ENCODE measurements at regions not wholly inside any gene's neighbourhood (a gene's known extent, or its start where the extent isn't known, plus 50 kb on each side); places are given as distances from the start of the nearest gene placed in this dataset.
"Not testable (repeated sequence)": the region's sequence is repeated elsewhere in the genome, so short reads cannot be mapped to it uniquely, and the experiment has no call there.

DNA sequence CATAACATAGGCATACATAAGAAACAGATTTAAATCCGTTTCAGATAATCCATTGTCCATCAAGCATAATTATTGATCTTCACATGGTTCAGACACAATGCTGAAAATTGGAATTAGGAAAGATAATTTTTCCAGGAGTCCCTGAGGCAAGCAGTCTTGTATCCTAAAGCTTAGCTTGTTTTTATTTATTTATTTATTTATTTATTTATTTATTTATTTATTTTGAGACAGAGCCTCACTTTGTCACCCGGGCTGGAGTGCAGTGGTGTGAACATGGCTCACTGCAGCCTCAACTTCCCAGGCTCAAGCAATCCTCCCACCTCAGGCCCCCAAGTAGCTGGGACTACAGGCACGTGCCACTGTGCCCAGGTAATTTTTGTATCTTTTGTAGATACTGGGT, 89.7 kb upstream of the USP25 start:
- in situ Hi-C loops (cut with HindIII; ENCODE audit: low sequenced_read_pairs) = not testable (repeated sequence)

DNA sequence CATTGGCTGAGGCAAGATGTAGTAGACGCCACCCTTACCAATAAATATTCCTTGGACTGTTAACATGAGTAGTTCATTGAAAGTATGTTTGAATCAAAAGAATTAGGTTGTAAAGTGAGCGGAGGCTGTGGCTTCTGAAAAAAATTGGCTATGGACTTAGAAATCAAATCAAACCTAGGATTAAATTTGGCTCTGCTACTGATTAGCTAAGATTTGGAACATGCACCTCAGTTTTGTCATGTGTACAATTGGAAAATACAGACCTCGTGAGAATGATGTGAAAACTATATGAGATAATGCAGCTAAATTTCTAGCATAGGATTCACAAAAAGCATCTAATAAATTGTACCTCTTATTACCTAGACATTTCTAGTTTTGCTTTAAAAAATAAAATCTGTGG, 85.3 kb upstream of the USP25 start:
- in situ Hi-C loops (cut with HindIII; ENCODE audit: low sequenced_read_pairs) = no loop called here

DNA sequence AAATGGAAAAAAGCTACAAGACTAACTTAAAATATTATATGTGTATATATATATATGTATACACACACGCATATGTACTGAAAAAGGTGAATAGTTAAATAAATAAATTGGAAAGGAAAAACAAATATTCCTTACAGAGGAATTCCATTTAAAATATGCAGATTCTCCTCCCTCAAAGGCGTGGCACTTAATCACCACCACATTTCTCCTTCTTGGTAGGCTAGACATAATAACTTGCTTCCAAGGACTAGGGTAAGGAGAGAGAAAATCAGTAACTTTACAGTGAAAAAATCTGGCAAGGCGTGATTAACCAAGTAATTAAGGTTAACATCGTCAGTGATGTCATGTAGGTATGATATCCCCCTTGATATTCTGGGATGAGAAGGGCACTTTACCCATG, 84.0 kb upstream of the USP25 start:
- in situ Hi-C loops (cut with HindIII; ENCODE audit: low sequenced_read_pairs) = no loop called here

DNA sequence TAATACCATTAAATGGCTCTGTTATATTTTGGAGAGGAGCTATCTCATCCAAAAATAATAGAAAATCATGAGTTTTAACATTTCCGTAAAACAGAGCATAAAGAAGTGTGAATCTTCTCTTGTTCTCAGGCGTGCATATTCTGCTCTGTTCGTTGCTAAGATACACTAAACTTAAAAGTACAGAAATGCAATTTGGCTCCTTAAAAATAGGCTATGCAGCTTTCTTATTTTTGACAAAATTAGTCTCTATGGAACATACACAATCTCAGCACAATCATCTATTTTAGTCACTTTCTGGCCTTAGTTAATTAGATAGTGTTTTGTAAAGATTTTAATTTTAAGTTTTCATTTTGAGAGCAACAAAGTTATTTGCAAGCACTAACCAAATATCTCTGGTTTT, 79.0 kb upstream of the USP25 start:
- in situ Hi-C loops (cut with HindIII; ENCODE audit: low sequenced_read_pairs) = no loop called here

DNA sequence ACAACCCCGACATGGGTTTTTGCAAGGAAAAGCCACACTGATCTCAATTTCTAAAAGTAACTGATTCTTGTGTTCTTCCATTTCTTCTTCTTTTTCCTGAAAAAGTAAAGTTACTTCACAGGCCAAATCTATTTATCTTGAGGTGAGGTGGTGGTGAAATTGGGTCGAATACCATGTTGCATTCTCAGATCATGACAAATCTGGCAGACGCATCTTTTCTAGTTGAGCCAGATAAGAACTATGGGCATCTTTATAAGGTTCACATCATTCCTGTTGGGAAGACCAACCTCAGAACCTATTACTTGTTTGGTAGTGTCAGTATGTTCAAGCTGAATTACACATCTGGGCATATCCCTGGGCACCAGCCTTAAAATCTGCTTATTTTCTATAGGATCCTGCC, 78.6 kb upstream of the USP25 start:
- in situ Hi-C loops (cut with HindIII; ENCODE audit: low sequenced_read_pairs) = no loop called here

DNA sequence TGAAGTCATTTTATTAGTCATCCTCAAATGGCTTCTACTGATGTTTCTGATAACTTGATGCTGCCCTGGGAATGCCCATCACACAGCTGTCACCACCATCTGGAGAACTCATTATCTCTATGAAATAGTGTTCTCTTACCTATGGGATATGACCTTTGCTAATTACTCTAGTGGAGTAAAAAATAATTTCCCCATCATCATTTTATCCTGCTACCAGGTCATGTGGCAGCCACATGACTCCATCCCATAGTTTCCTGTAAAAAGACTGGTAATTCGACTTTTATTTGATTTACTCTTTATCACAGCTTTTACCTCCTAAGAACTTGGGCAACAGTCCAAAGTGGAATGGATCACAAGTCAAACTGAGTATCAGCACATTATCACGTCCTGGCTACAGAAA, 76.1 kb upstream of the USP25 start:
- in situ Hi-C loops (cut with HindIII; ENCODE audit: low sequenced_read_pairs) = no loop called here

DNA sequence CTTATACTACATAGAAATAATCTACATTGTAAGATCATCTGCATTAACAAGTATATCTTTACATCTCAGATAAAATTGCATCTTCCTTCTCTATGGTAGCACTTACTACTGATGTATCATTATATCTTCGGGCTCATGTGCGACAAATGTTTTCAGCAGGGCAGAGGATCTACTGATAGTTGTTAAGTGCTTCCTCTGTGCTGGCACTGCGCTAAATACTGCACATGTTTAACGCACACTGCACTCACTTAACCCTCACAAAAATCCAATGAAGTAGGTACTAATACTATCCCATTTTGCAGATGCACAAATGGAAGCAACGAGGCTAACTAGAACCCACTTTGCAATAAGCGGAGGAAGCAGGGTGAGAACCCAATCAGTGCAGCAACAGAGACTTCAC, 75.6 kb upstream of the USP25 start:
- in situ Hi-C loops (cut with HindIII; ENCODE audit: low sequenced_read_pairs) = no loop called here

DNA sequence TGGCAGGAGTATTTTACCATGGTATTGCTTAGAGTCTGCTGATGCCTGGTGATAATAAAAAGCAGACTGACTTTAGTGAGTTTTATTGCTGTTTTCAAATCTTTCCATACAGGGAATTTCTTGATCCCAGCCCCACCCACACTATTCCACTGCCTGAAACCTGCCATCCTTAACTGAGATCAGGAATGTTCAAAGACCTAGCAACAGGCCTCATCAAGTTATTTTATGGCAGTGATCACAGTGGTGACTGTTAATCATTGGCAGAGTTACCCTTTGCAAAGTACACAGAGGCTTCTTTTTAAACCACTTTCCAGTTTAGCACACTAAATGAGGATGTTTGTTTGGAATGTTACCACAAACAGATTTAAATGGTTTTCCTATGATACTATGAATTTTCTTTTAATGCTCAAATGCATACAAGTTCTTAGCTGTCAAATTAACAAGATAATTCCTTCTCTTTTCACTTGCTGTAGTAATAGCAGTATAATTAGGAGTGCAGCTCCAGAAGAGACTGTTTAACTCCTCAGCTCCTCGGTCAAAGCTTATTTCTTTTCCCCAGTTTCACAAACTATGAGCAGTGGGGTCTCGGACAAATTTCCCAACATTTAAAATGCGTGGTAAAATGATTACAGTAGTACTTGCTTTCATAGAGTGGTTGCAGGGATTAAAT, 69.9 kb upstream of the USP25 start:
- in situ Hi-C loops (cut with HindIII; ENCODE audit: low sequenced_read_pairs) = no loop called here

DNA sequence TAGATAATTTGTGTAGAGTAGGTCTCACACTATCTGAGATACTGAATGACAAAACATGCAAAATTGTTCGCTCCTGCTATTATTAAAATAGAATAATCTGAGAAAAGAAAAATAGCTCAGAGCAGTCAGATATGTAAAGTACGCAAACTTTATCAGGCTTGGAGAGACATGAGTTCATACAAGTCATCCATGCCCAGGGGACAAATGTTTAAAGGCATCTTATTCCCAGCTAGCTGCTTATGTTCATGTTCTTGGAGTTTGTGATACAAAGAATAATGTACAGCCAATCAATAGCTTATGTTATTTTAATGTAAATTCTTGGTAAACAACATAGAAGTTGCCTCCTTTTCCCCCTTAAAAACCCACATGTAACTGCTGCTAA, 69.4 kb upstream of the USP25 start:
- in situ Hi-C loops (cut with HindIII; ENCODE audit: low sequenced_read_pairs) = no loop called here

DNA sequence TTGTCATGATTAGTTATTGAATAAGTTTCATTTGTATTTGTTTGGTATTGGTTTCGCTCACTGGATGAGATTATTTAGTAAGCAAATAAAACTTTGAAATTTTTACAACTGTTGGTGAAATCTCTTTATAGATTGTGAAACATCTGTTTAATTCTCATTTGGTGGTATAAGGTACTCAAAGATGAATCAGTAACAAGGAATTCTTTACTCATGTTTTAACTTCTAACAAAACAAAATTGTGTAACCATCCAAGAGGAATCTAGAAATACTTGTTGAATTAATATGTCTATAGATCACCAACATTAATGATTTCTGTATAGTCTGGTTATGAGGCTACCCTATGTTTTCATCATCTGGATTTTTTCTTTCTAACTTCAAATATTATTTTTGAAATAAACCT, 62.8 kb upstream of the USP25 start:
- in situ Hi-C loops (cut with HindIII; ENCODE audit: low sequenced_read_pairs) = no loop called here

DNA sequence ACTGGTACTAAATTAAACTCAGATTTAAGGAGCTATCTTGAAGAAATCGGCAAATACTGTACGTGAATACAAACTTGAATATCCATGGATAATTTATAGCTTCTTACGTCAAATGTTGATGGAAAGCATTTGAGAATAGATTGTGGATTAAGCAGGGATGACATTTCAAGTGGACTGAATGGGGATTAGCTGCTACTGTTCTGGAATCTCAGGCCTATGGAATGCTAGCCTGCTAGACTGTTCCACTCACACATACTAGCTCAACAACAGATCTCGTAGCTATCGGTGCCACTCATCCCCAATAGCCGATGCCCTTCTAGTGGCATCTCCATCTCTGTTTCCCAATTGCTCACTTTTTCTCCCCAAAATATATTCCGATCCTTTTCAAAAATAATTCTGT, 62.0 kb upstream of the USP25 start:
- in situ Hi-C loops (cut with HindIII; ENCODE audit: low sequenced_read_pairs) = no loop called here

DNA sequence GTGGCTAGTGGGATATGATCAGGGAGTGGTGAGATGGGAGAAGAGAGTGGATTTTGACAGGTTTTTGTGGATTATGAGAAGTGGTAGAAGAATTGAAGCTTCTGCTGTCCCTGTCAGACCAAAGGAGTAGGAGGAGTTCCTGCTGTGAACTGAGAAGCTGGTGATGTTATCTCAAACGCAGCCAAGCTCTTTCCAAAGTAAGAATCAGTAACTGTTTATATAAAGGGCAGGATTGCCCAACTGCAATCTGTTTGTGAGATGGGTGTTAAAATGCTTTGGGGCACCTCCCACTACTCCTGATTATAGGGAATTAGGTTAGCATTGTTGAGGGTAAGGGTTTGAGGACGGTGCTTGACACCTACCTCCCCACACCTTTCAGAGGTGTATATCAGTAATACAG, 60.5 kb upstream of the USP25 start:
- in situ Hi-C loops (cut with HindIII; ENCODE audit: low sequenced_read_pairs) = no loop called here

DNA sequence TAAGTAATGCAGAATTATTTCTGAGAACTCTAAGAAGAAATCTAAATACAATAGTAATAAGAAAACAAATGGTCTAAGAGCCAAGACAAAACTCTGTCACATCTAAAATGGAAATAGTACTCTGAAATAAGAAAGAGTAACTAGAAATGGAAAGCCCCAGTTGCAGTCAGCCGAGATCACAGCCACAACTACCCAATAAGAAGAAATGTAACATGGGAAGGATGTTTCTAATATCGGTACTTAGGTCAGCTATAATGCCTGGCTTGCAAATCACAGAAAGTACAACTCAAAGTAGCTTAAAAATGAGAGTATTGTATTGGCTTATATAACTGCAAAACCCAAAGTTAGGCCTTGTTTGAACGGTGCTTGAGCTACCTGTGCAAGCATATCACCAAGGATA, 58.6 kb upstream of the USP25 start:
- in situ Hi-C loops (cut with HindIII; ENCODE audit: low sequenced_read_pairs) = no loop called here

DNA sequence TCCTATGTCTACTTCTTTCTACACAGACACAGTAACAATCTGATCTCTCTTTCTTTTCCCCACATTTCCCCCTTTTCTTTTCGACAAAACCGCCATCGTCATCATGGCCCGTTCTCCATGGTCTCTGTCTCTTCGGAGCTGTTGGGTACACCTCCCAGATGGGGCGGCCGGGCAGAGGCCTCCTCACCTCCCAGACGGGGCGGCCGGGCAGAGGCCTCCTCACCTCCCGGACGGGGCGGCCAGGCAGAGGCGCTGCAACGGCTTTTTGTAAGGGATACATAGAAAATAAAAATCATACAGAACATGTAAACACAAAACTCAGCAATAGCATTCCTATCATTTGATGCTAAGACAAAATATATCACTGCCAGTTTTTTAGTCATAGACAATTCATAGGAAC, 57.2 kb upstream of the USP25 start:
- in situ Hi-C loops (cut with HindIII; ENCODE audit: low sequenced_read_pairs) = not testable (repeated sequence)

DNA sequence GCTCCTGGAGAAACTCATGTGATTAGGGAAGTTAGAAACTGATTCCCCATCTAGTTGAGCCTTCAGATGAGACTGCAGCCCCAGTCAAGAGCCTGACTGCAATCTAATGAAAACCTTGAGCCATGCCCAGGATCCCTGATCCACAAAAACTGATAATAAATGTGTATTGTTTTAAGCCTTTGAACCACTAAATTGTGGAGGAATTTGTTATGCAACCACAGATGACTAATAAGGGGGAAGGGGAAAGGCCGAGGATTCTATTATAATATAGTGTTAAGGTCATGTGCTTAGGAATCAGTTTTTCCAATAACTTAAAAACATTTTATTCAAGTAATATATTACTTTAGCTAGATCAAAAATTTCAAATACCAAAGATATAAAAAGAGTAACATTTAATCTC, 52.8 kb upstream of the USP25 start:
- in situ Hi-C loops (cut with HindIII; ENCODE audit: low sequenced_read_pairs) = no loop called here

DNA sequence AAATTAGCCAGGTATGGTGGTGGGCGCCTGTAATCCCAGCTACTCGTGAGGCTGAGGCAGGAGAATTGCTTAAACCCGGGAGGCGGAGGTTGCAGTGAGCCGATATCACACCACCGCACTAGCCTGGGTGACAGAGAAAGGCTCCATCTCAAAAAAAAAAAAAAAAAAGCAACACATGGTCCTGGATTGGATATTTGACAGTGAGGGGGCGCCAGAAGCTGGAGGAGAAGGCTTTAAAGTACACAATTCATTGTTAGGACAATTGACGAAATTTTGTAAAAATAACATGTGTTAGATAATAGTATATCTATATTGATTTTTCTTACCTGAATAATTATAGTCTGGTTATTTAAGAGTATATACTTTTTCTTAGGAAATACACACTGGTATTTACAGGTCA, 50.2 kb upstream of the USP25 start:
- in situ Hi-C loops (cut with HindIII; ENCODE audit: low sequenced_read_pairs) = no loop called here
